C4-2B (cell line): ENCODE measurements at regions not wholly inside any gene's neighbourhood (a gene's known extent, or its start where the extent isn't known, plus 50 kb on each side); places are given as distances from the start of the nearest gene placed in this dataset.

ENCODE experiments used
- H3K27ac ChIP-seq: fragments of 450-650 bp; 2 replicates; pipeline ENCODE4 v1.5.1; 2017
- CTCF ChIP-seq: fragments of 450-650 bp; conservative IDR thresholded peaks from 2 replicates; pipeline ENCODE4 v1.5.1; 2017; ENCODE audit warnings: mild to moderate bottlenecking
- ZFX ChIP-seq: fragments of 450-650 bp; IDR thresholded peaks from 2 replicates; pipeline ENCODE4 v1.6.1; 2017

DNA sequence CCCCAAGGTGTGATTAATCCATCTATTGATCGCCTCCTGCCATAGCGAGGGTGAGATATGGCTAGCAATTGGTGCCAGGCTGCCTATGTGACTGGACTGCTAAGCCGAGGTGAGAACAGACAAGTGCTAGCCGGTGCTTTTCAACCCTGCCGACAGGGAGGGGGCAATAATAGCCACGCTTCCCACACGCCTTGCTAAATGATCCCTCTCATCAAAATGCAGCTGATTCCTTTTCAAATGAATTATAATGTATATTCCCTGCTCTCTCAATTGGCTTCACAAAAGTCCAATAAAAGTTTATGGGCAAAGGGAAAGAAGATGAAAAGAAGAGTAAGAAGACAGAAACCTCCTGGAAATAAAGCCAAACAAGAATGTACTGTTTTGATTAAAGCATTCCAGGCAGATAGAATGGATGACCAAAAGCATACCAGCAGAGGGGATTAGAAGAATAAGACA, 235.6 kb downstream of the ICOS start:
- TF ChIP-seq ZFX (no peak), CTCF (no peak)
- H3K27ac ChIP-seq: no peak overlapping the region

DNA sequence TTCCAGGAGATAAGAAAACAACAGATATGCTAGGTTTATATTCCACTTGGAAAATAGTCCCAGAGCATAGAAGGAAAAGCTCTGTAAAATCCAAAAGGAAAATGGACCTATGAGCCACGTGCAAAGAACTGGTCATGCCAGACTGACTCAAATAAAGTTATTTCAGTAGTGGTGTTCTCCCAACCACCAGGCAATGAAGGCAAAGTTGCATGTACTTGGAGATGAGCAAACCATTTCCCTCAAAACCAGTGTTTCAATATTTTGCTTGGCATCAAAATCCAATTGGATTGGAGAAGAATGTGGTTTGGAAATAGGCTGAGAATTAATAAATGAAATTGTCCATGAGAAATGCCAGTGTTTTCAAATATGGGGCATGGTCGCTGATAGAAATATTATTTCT, 237.5 kb downstream of the ICOS start:
- TF ChIP-seq ZFX: no peak
- TF ChIP-seq CTCF: no peak
- no peak overlapping the region for H3K27ac ChIP-seq

- TF ChIP-seq CTCF: no peak
- H3K27ac ChIP-seq: no peak overlapping the region
Measured at GRCh38 chr2:204175552-204176271, 239.1 kb downstream of the ICOS start.

- no peak for TF ChIP-seq ZFX
- no peak for TF ChIP-seq CTCF
- H3K27ac ChIP-seq: no peak overlapping the region
Measured at GRCh38 chr2:204176306-204176705, 239.7 kb downstream of the ICOS start.

DNA sequence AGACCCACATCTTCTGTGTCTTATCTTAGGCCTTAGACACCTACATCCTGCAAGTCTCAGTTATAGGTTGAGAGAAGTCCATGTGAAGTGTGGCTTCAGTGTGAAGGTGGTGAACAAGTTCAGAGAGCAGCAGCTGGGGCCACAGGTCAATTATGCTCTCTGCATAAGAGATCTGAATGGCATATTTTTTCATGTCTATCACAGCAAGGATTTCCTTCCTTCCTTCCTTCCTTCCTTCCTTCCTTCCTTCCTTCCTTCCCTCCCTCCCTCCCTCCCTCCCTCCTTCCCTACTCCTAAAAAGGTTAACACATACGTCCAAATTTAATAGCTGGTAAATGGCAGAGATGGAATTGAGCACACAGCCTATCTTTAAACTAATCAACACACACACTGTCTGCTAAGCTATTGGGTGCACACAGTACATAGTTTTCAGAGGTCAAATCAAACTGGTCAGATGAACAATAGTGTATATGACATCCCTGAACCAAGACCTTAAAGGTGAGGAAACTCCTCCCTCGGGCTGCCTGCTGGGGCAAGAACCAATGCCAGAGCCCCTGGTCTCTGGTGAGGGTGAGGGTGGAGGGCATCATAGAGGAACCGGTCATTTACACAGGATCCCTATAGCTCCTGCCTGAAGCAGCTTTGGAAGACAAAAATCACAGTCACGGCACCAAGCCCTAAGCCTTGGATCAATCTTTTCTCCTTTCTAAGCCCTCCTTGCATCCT, 240.9 kb downstream of the ICOS start:
- TF ChIP-seq ZFX: no peak
- TF ChIP-seq CTCF: no peak
- H3K27ac ChIP-seq: no peak overlapping the region

- H3K27ac ChIP-seq: no peak overlapping the region
- no peak for TF ChIP-seq ZFX
- TF ChIP-seq CTCF: peak; percentile 68
Measured at GRCh38 chr2:204177977-204178522, 241.5 kb downstream of the ICOS start.

GRCh38 chr2:204180649-204181048, 244.1 kb downstream of the ICOS start:
- no peak overlapping the region for H3K27ac ChIP-seq
- TF ChIP-seq CTCF (no peak), ZFX (no peak)
